SU-DHL-6 (cell line): ENCODE measurements at regions not wholly inside any gene's neighbourhood (a gene's known extent, or its start where the extent isn't known, plus 50 kb on each side); places are given as distances from the start of the nearest gene placed in this dataset.

Source experiments
- H2AFZ ChIP-seq: fragments of 200-600 bp; sonication (generic); 2 replicates; pipeline ENCODE4 v1.6.1; 2014; ENCODE audit warnings: low read depth, mild to moderate bottlenecking, moderate library complexity, mixed read lengths, antibody characterized with exemption, low read length; ENCODE audit not compliant: severe bottlenecking
- H3F3A ChIP-seq: fragments of 200-600 bp; shearing (Covaris generic); 2 replicates; pipeline ENCODE4 v1.6.0; 2016; ENCODE audit warnings: antibody characterized with exemption, mild to moderate bottlenecking; ENCODE audit not compliant: insufficient read depth
- H3K27ac ChIP-seq: fragments of 200-600 bp; sonication (generic); 2 replicates; pipeline ENCODE4 v1.5.1; 2016; ENCODE audit warnings: low read depth, mild to moderate bottlenecking, low read length, moderate library complexity, mixed read lengths
- H3K27me3 ChIP-seq: fragments of 200-600 bp; sonication (generic), shearing (Covaris generic); 2 replicates; pipeline ENCODE4 v1.6.0; 2014; ENCODE audit warnings: mild to moderate bottlenecking, low read length
- H3K36me3 ChIP-seq: fragments of 200-600 bp; sonication (generic); 2 replicates; pipeline ENCODE4 v1.6.1; 2014; ENCODE audit warnings: mild to moderate bottlenecking, low read length, mixed read lengths
- H3K4me2 ChIP-seq: fragments of 300-600, 200-600 bp; shearing (Covaris generic), sonication (generic); 2 replicates; pipeline ENCODE4 v1.6.0; 2014; ENCODE audit warnings: low read length, low read depth, mild to moderate bottlenecking; ENCODE audit not compliant: poor library complexity, severe bottlenecking
- H3K4me3 ChIP-seq: fragments of 200-600 bp; sonication (generic); 2 replicates; pipeline ENCODE4 v1.5.1; 2014; ENCODE audit warnings: antibody characterized with exemption, low read length, mild to moderate bottlenecking, mixed read lengths; ENCODE audit not compliant: insufficient read depth, poor library complexity, severe bottlenecking
- H3K79me2 ChIP-seq: fragments of 200-600 bp; sonication (generic); 2 replicates; pipeline ENCODE4 v1.6.1; 2014; ENCODE audit warnings: mild to moderate bottlenecking, low read length, moderate library complexity; ENCODE audit not compliant: insufficient read depth
- H3K9ac ChIP-seq: fragments of 200-600 bp; sonication (generic); 2 replicates; pipeline ENCODE4 v1.7.0; 2014; ENCODE audit warnings: mild to moderate bottlenecking, low read length
- H3K9me2 ChIP-seq: fragments of 200-600 bp; sonication (generic); replicated peaks from 2 replicates; pipeline ENCODE4 v1.6.1; 2014; ENCODE audit warnings: low read length; ENCODE audit not compliant: insufficient read depth
- H3K9me3 ChIP-seq: fragments of 200-600 bp; sonication (generic); 2 replicates; pipeline ENCODE4 v1.6.1; 2014; ENCODE audit warnings: low read length, mixed read lengths; ENCODE audit not compliant: insufficient read depth
- H4K20me1 ChIP-seq: fragments of 200-600 bp; sonication (generic); 2 replicates; pipeline ENCODE4 v1.6.1; 2014; ENCODE audit warnings: low read depth, mild to moderate bottlenecking, antibody characterized with exemption, low read length, moderate library complexity, mixed read lengths
- CTCF ChIP-seq: fragments of 200-600 bp; sonication (generic); IDR thresholded peaks from one replicate; pipeline ENCODE4 v1.5.1; 2017; ENCODE audit warnings: antibody characterized with exemption, mild to moderate bottlenecking, low read length, moderate library complexity; ENCODE audit not compliant: insufficient read depth, poor library complexity, severe bottlenecking
- EZH2phosphoT487 ChIP-seq: fragments of 200-600 bp; sonication (generic), shearing (Covaris generic); conservative IDR thresholded peaks from 2 replicates; pipeline ENCODE4 v1.6.1; 2018; ENCODE audit warnings: mild to moderate bottlenecking, antibody characterized with exemption, low read length, moderate library complexity, mixed read lengths

- H3K4me2 ChIP-seq = no peak overlapping the region
- no peak overlapping the region for H3K9ac ChIP-seq
- H3K9me3 ChIP-seq = no peaks in the 10 kb centered on the region
- no peaks in the 10 kb centered on the region for H3F3A ChIP-seq
- H3K27me3 ChIP-seq = no peaks in the 10 kb centered on the region
- H3K79me2 ChIP-seq = no peaks in the 10 kb centered on the region
- H3K36me3 ChIP-seq = no peaks in the 10 kb centered on the region
- H2AFZ ChIP-seq = no peak overlapping the region
- TF ChIP-seq EZH2phosphoT487 (no peak), CTCF (no peak)
- no peak overlapping the region for H3K4me3 ChIP-seq
- no peaks in the 10 kb centered on the region for H4K20me1 ChIP-seq
- no peaks in the 10 kb centered on the region for H3K9me2 ChIP-seq
- no peak overlapping the region for H3K27ac ChIP-seq
Measured at GRCh38 chr9:107970726-107971125, 481.2 kb upstream of the KLF4 start.

GRCh38 chr9:107969727-107970126 is 480.2 kb upstream of the KLF4 start:
- Histone ChIP-seq H3K9me2 (no peaks in the 10 kb centered on the region), H3F3A (no peaks in the 10 kb centered on the region), H3K27me3 (no peaks in the 10 kb centered on the region), H2AFZ (no peak overlapping the region), H3K4me3 (no peak overlapping the region), H4K20me1 (no peaks in the 10 kb centered on the region), H3K4me2 (no peak overlapping the region), H3K36me3 (no peaks in the 10 kb centered on the region), H3K79me2 (no peaks in the 10 kb centered on the region), H3K9me3 (no peaks in the 10 kb centered on the region), H3K9ac (no peak overlapping the region), H3K27ac (no peak overlapping the region)
- TF ChIP-seq CTCF (no peak), EZH2phosphoT487 (no peak)

- Histone ChIP-seq H3K9ac (no peak overlapping the region), H3K9me2 (no peaks in the 10 kb centered on the region), H2AFZ (no peak overlapping the region), H3K27me3 (no peaks in the 10 kb centered on the region), H3K27ac (no peak overlapping the region), H3K36me3 (no peaks in the 10 kb centered on the region), H3K9me3 (no peaks in the 10 kb centered on the region), H3K79me2 (no peaks in the 10 kb centered on the region), H3F3A (no peaks in the 10 kb centered on the region), H3K4me2 (no peak overlapping the region), H3K4me3 (no peak overlapping the region), H4K20me1 (no peaks in the 10 kb centered on the region)
- TF ChIP-seq EZH2phosphoT487 (no peak), CTCF (no peak)
Measured at GRCh38 chr9:107969141-107969540, 479.6 kb upstream of the KLF4 start.

- H4K20me1 ChIP-seq = no peaks in the 10 kb centered on the region
- no peak overlapping the region for H3K4me3 ChIP-seq
- H3K79me2 ChIP-seq = no peaks in the 10 kb centered on the region
- TF ChIP-seq EZH2phosphoT487 = no peak
- TF ChIP-seq CTCF = no peak
- no peaks in the 10 kb centered on the region for H3K36me3 ChIP-seq
- H3K27me3 ChIP-seq = no peaks in the 10 kb centered on the region
- no peak overlapping the region for H3K4me2 ChIP-seq
- no peaks in the 10 kb centered on the region for H3F3A ChIP-seq
- no peaks in the 10 kb centered on the region for H3K9me3 ChIP-seq
- H3K9ac ChIP-seq = no peak overlapping the region
- H3K27ac ChIP-seq = no peak overlapping the region
- H3K9me2 ChIP-seq = no peaks in the 10 kb centered on the region
- H2AFZ ChIP-seq = no peak overlapping the region
Measured at GRCh38 chr9:107963246-107963645, 473.7 kb upstream of the KLF4 start.
